ENCODE measurements at regions not wholly inside any gene's neighbourhood (a gene's known extent, or its start where the extent isn't known, plus 50 kb on each side); places are given as distances from the start of the nearest gene placed in this dataset.
"Not testable (repeated sequence)": the region's sequence is repeated elsewhere in the genome, so short reads cannot be mapped to it uniquely, and the experiment has no call there.

- TF ChIP-seq CTCF (IDR thresholded peaks at IDR 0.05) (no peak), ZFX (IDR thresholded peaks at IDR 0.05; ENCODE audit: borderline replicate concordance) (no peak)
- H3K27ac ChIP-seq, result no peak overlapping the region
Measured at GRCh38 chr2:192983173-192983572, 788.4 kb upstream of the TMEFF2 start.

- no peak for TF ChIP-seq CTCF (IDR thresholded peaks at IDR 0.05)
- no peak for TF ChIP-seq ZFX (IDR thresholded peaks at IDR 0.05; ENCODE audit: borderline replicate concordance)
- H3K27ac ChIP-seq, result no peak overlapping the region
Measured at GRCh38 chr2:192978395-192978794, 783.7 kb upstream of the TMEFF2 start.

- TF ChIP-seq CTCF (IDR thresholded peaks at IDR 0.05), result no peak
- no peak for TF ChIP-seq ZFX (IDR thresholded peaks at IDR 0.05; ENCODE audit: borderline replicate concordance)
- no peak overlapping the region for H3K27ac ChIP-seq
Measured at GRCh38 chr2:192971981-192972380, 777.2 kb upstream of the TMEFF2 start.

GRCh38 chr2:192969055-192969454 lies 774.3 kb upstream of the TMEFF2 start:
- no peak for TF ChIP-seq CTCF (IDR thresholded peaks at IDR 0.05)
- no peak for TF ChIP-seq ZFX (IDR thresholded peaks at IDR 0.05; ENCODE audit: borderline replicate concordance)
- no peak overlapping the region for H3K27ac ChIP-seq

- TF ChIP-seq CTCF (IDR thresholded peaks at IDR 0.05) (no peak), ZFX (IDR thresholded peaks at IDR 0.05; ENCODE audit: borderline replicate concordance) (no peak)
- no peak overlapping the region for H3K27ac ChIP-seq
Measured at GRCh38 chr2:192960945-192961344, 766.2 kb upstream of the TMEFF2 start.

GRCh38 chr2:192958615-192959014 lies 763.9 kb upstream of the TMEFF2 start:
- not testable (repeated sequence) for H3K27ac ChIP-seq

GRCh38 chr2:192957425-192957824 lies 762.7 kb upstream of the TMEFF2 start:
- H3K27ac ChIP-seq, result no peak overlapping the region
- TF ChIP-seq CTCF (IDR thresholded peaks at IDR 0.05) (no peak), ZFX (IDR thresholded peaks at IDR 0.05; ENCODE audit: borderline replicate concordance) (no peak)

- H3K27ac ChIP-seq, result no peak overlapping the region
- TF ChIP-seq ZFX (IDR thresholded peaks at IDR 0.05; ENCODE audit: borderline replicate concordance) (no peak), CTCF (IDR thresholded peaks at IDR 0.05) (no peak)
Measured at GRCh38 chr2:192953116-192953515, 758.4 kb upstream of the TMEFF2 start.

Data from 22Rv1 (cell line).